ENCODE measurements at regions not wholly inside any gene's neighbourhood (a gene's known extent, or its start where the extent isn't known, plus 50 kb on each side); places are given as distances from the start of the nearest gene placed in this dataset.

DNA sequence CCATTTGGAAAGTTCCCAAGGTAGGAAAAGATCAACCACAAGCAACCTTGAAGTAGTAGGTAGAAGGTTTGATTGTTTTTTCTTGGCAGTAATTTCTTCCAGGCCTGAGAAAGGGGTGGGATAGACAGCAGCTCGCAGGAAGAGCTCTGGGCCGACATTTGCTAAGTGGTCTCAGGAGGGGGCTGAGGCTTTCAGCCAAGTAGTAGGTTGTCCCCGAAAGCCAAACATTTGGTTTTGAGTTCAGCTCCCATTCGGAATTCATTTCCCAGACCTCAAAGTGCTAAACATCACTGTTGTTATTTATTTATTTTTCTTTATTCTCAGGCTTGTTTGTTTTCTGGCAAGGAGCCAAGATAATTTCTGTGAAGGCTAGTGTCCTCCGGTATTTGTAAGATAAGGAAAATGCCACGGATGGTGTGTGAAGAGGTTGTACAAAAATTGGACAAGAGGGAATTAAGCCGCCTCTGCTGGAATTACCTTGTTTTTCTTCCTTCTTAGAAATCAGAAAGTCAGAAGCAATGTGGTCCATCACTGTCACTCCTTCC, 112.1 kb downstream of the KIF4B start:
- no peaks in the 10 kb centered on the region for H3K27me3 ChIP-seq
- no peak for TF ChIP-seq POLR2A (IDR thresholded peaks at IDR 0.05)
- TF ChIP-seq, protein P1, sequence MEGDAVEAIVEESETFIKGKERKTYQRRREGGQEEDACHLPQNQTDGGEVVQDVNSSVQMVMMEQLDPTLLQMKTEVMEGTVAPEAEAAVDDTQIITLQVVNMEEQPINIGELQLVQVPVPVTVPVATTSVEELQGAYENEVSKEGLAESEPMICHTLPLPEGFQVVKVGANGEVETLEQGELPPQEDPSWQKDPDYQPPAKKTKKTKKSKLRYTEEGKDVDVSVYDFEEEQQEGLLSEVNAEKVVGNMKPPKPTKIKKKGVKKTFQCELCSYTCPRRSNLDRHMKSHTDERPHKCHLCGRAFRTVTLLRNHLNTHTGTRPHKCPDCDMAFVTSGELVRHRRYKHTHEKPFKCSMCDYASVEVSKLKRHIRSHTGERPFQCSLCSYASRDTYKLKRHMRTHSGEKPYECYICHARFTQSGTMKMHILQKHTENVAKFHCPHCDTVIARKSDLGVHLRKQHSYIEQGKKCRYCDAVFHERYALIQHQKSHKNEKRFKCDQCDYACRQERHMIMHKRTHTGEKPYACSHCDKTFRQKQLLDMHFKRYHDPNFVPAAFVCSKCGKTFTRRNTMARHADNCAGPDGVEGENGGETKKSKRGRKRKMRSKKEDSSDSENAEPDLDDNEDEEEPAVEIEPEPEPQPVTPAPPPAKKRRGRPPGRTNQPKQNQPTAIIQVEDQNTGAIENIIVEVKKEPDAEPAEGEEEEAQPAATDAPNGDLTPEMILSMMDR (IDR thresholded peaks at IDR 0.05 in 4 of 5, conservative IDR thresholded peaks at IDR 0.05 in 1 of 5): no peak
- ATAC-seq: no peak
- H3K4me3 ChIP-seq: no peak overlapping the region
- intact Hi-C loops (cut with DNase I; ENCODE audit: low total_unique reads): no loop called here
- H3K9me3 ChIP-seq: no peaks in the 10 kb centered on the region
- in situ Hi-C loops (cut with MboI; ENCODE audit: low sequenced_read_pairs in 4 of 4): loop anchor here in 1 of 4 donors (25.0 kb wide), 1 partner anchor 1712 kb away; no protein-coding TSS in a partner anchor
- H3K36me3 ChIP-seq: no peaks in the 10 kb centered on the region
- H3K4me1 ChIP-seq: no peaks in the 10 kb centered on the region
- no peak for DNase-seq
- H3K27ac ChIP-seq: no peak overlapping the region

DNA sequence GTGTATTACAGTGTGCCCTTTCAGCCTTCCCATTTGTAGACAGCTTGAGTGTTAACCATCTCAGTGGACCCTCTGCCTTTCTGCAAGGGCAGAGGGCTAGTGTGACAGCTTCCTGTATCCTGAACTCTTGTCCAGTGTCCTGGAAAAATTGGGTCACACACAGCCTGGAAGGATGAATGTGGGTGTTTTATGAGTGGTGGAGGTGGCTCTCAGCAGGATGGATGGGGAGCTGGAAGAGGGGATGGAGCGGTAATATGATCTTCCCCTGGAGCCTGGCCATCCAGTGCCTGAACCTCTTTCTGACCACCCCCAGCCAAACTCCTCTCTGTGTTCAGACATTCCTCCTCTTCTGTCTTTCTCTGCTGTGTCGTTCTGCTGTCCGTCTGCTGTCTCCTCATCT, 113.0 kb downstream of the KIF4B start:
- no peak for TF ChIP-seq POLR2A (IDR thresholded peaks at IDR 0.05)
- TF ChIP-seq, protein P1 (IDR thresholded peaks at IDR 0.05 in 4 of 5, conservative IDR thresholded peaks at IDR 0.05 in 1 of 5): no peak
- Histone ChIP-seq H3K4me1 (no peaks in the 10 kb centered on the region), H3K27me3 (no peaks in the 10 kb centered on the region), H3K9me3 (no peaks in the 10 kb centered on the region), H3K4me3 (no peak overlapping the region), H3K36me3 (no peaks in the 10 kb centered on the region), H3K27ac (no peak overlapping the region)
- ATAC-seq (no peak), DNase-seq (no peak)
- in situ Hi-C loops (cut with MboI; ENCODE audit: low sequenced_read_pairs in 4 of 4): loop anchor here in 1 of 4 donors (25.0 kb wide), 1 partner anchor 1711 kb away; no protein-coding TSS in a partner anchor
- intact Hi-C loops (cut with DNase I; ENCODE audit: low total_unique reads): no loop called here

DNA sequence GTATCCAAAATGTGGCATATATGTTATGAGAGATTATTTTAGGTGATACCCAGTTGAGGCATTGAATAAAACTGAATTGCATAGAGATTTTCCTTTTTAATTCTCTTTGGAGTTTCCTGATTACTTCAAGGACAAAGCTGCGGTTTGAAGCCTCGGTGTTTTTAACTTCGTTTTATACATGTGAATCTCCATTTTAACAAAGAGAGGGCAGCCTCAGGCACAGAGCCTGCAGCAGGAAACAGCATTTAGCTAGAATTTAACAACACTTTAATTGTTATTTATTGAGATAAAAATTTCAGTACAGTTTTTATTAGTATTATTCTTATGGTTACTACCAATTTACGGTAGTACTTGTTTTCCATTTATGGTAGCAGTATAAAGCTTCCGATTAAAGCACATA, 114.0 kb downstream of the KIF4B start:
- Histone ChIP-seq H3K4me1 (no peaks in the 10 kb centered on the region), H3K27ac (no peak overlapping the region), H3K4me3 (no peak overlapping the region), H3K36me3 (no peaks in the 10 kb centered on the region), H3K9me3 (no peaks in the 10 kb centered on the region), H3K27me3 (no peaks in the 10 kb centered on the region)
- no peak for ATAC-seq
- intact Hi-C loops (cut with DNase I; ENCODE audit: low total_unique reads): no loop called here
- DNase-seq: no peak
- TF ChIP-seq, protein P1 (IDR thresholded peaks at IDR 0.05 in 4 of 5, conservative IDR thresholded peaks at IDR 0.05 in 1 of 5): no peak
- no peak for TF ChIP-seq POLR2A (IDR thresholded peaks at IDR 0.05)
- in situ Hi-C loops (cut with MboI; ENCODE audit: low sequenced_read_pairs in 4 of 4): loop anchor here in 1 of 4 donors (25.0 kb wide), 1 partner anchor 1710 kb away; no protein-coding TSS in a partner anchor

DNA sequence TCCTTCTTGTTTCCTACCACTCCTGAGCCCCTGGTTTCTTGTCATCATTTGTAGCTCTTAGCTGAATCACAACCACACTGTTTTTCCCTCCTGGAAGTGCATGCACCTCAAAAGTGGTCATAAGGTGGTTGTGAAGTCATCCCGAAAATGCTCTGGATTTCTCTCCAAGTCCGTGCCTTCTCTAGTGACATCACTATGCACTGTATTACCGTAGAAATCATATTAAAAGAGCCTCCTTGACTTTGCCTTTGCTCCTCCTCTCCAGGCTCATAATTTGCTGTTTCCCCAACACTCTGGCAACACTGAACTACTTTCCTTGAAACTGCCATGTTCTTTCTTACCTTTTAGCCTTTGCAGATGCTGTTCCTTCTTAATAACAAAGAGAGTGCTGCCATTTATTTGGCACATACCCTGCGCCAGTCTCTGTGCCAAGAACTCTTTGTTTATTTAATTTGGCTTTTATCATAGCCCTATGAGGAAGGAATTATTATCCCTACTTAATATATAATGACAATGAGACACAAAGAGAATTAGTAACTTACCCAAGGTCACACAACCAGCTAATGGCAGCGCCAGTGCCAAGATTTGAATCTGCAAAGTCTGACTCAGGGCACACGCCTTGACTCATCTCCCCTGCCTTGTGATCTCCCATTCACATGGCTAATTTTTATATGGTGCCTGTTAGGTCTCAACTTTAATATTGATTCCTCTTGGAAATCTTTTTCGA, 115.4 kb downstream of the KIF4B start:
- Histone ChIP-seq H3K4me1 (no peaks in the 10 kb centered on the region), H3K27ac (no peak overlapping the region), H3K9me3 (no peaks in the 10 kb centered on the region), H3K36me3 (no peaks in the 10 kb centered on the region), H3K4me3 (no peak overlapping the region), H3K27me3 (no peaks in the 10 kb centered on the region)
- no peak for TF ChIP-seq POLR2A (IDR thresholded peaks at IDR 0.05)
- TF ChIP-seq, protein P1 (IDR thresholded peaks at IDR 0.05 in 4 of 5, conservative IDR thresholded peaks at IDR 0.05 in 1 of 5): no peak
- ATAC-seq (no peak), DNase-seq (no peak)
- intact Hi-C loops (cut with DNase I; ENCODE audit: low total_unique reads) (no loop called here), in situ Hi-C loops (cut with MboI; ENCODE audit: low sequenced_read_pairs in 4 of 4) (loop anchor here in 1 of 4 donors (25.0 kb wide), 1 partner anchor 1708 kb away; no protein-coding TSS in a partner anchor)

Data from gastrocnemius medialis (tissue), 4 donors.